Prostate gland (tissue), 2 donors: ENCODE measurements at regions not wholly inside any gene's neighbourhood (a gene's known extent, or its start where the extent isn't known, plus 50 kb on each side); places are given as distances from the start of the nearest gene placed in this dataset.

ENCODE experiments used
- DNase-seq: peaks from one replicate; pipeline ENCODE4 v3.0.0-alpha.2; 2019; ENCODE audit warnings: low spot score
- H3K27ac ChIP-seq, 2 donors: fragments of 200-600 bp; sonication (generic); 2 replicates each; pipeline ENCODE4 v1.5.1; 2017 to 2019
- H3K27me3 ChIP-seq: fragments of 200-600 bp; sonication (generic); replicated peaks from 2 replicates; pipeline ENCODE4 v1.5.1; 2019; ENCODE audit not compliant: insufficient read depth
- H3K36me3 ChIP-seq, 2 donors: fragments of 200-600 bp; sonication (generic); 1 replicate in 1 of 2; 2 replicates in 1 of 2; pipeline versions ENCODE4 v1.5.1 to v1.8.1; 2017 to 2019
- H3K4me1 ChIP-seq: fragments of 200-600 bp; sonication (generic); replicated peaks from 2 replicates; pipeline ENCODE4 v1.5.1; 2019
- H3K4me3 ChIP-seq, 2 donors: fragments of 200-600 bp; sonication (generic); 2 replicates each; pipeline ENCODE4 v1.5.1; 2017 to 2019
- H3K9me3 ChIP-seq: fragments of 200-600 bp; sonication (generic); 2 replicates; pipeline ENCODE4 v1.5.1; 2017
- POLR2A ChIP-seq: fragments of 450-650 bp; IDR thresholded peaks from one replicate; pipeline ENCODE4 v1.6.1; 2016; ENCODE audit warnings: antibody characterized with exemption, mild to moderate bottlenecking
- POLR2AphosphoS5 ChIP-seq: sonication (generic); formaldehyde crosslinking; IDR thresholded peaks from one replicate; pipeline ENCODE4 v1.6.1; 2017; ENCODE audit warnings: antibody characterized with exemption
- WGBS: methylation state at CpG from one replicate; pipeline ENCODE4 v1.1.5; 2018; 5-methylcytosine and 5-hydroxymethylcytosine counted together
- intact Hi-C: fragments of 100-400 bp; cut with DNase I; formaldehyde crosslinking; loops from one replicate; pipeline ENCODE4 v1.14.2; 2022
- TF ChIP-seq, protein P1 (sequence below), 4 experiments: fragments of 200-600 bp in 2 of 4; fragments of 450-650 bp in 2 of 4; sonication (generic) in 2 of 4; IDR thresholded peaks; 1 replicate in 3 of 4; 2 replicates in 1 of 4; pipeline ENCODE4 v1.5.1; 2016 to 2019; ENCODE audit warnings: antibody characterized with exemption in 4 of 4, mild to moderate bottlenecking in 2 of 4, moderate library complexity in 2 of 4

DNA sequence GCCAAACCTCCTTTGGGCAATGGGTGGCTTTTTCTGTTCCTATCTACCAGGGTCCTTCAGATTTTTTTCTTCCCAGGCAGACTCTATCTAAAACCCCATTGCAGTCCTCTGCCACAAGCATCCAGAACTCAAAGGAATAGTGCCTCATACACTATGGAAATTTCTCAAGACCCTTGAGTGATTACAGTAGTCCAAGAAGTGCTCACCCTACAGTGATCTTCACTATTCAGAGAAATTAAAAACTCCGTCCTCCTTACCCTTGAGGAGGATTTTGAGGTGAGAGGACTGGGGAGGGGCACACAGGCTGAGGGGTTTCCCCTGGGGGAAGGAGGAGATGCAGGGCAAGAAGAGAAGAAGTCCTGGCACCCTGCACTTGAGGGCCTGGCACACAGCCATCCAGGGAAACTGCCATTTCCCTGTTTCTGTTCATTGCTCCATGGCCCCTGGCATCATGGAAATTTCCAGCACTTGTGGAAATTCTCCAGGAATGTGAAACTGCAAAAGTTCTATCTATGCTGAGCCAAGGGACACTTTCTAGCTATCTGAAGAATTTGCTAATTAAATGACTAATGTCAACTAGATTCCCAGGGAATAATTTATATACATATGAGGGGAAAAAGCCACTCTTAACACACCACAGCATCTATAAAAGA lies 102.5 kb upstream of the ATP1B1 start:
- Histone ChIP-seq H3K9me3 (no peaks in the 10 kb centered on the region), H3K27ac (no peak overlapping the region), H3K4me1 (no peaks in the 10 kb centered on the region), H3K4me3 (no peak overlapping the region), H3K36me3 (no peaks in the 10 kb centered on the region), H3K27me3 (no peaks in the 10 kb centered on the region)
- no peak for DNase-seq
- WGBS = 59% methylated on average over 1 of the region's 1 CpG
- intact Hi-C loops = no loop called here
- TF ChIP-seq POLR2AphosphoS5 = no peak
- TF ChIP-seq, protein P1, sequence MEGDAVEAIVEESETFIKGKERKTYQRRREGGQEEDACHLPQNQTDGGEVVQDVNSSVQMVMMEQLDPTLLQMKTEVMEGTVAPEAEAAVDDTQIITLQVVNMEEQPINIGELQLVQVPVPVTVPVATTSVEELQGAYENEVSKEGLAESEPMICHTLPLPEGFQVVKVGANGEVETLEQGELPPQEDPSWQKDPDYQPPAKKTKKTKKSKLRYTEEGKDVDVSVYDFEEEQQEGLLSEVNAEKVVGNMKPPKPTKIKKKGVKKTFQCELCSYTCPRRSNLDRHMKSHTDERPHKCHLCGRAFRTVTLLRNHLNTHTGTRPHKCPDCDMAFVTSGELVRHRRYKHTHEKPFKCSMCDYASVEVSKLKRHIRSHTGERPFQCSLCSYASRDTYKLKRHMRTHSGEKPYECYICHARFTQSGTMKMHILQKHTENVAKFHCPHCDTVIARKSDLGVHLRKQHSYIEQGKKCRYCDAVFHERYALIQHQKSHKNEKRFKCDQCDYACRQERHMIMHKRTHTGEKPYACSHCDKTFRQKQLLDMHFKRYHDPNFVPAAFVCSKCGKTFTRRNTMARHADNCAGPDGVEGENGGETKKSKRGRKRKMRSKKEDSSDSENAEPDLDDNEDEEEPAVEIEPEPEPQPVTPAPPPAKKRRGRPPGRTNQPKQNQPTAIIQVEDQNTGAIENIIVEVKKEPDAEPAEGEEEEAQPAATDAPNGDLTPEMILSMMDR (IDR thresholded peaks at IDR 0.05) = no peak
- TF ChIP-seq POLR2A = no peak

DNA sequence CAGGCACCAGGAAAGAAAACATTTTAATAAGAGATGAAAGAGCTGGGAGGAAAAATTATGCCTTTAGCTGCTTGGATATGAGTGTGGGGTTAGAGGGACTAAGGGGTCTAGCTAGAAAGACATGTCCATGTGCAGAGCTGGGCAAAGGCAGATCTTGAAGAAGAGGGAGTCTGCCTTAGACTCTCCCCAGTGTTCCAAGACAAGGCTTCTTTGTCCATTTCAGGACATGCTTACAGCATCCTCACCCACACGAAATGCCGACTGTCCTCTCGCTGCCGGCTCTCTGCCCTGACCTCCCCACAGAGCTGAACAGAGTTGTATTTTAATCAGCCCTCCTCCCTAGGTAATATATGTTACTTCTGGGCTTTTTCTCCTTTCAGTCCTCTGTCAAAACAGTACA lies 100.7 kb upstream of the ATP1B1 start:
- no peak overlapping the region for H3K27ac ChIP-seq
- H3K9me3 ChIP-seq = no peaks in the 10 kb centered on the region
- DNase-seq = no peak
- no peaks in the 10 kb centered on the region for H3K4me1 ChIP-seq
- intact Hi-C loops = no loop called here
- no peaks in the 10 kb centered on the region for H3K36me3 ChIP-seq
- H3K27me3 ChIP-seq = no peaks in the 10 kb centered on the region
- no peak overlapping the region for H3K4me3 ChIP-seq
- TF ChIP-seq POLR2AphosphoS5 = no peak
- TF ChIP-seq, protein P1 (IDR thresholded peaks at IDR 0.05) = no peak
- no peak for TF ChIP-seq POLR2A
- 71% methylated on average over 4 of the region's 4 CpGs for WGBS

DNA sequence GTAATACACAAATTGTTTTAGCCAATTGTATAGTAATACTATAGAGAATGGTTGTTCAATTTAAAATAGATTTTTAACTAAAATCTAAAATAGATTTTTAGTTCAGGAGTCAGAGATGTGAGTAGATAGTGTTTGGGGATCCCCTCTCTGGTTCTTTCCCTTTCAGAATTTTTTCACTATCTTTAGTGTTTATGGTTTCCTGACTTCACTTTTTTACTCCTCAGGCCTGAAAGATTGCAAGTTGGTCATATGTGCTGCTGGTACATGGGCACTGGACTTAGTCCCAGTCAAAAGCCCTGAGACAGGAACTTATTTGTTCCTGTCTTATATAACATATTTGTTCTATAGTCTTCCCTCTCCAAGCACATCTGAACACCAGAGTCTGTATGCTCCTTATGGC lies 96.8 kb upstream of the ATP1B1 start:
- DNase-seq = no peak
- TF ChIP-seq, protein P1 (IDR thresholded peaks at IDR 0.05) = no peak
- TF ChIP-seq POLR2AphosphoS5 (no peak), POLR2A (no peak)
- Histone ChIP-seq H3K9me3 (no peaks in the 10 kb centered on the region), H3K27ac (no peak overlapping the region), H3K4me3 (no peak overlapping the region), H3K27me3 (no peaks in the 10 kb centered on the region), H3K4me1 (no peaks in the 10 kb centered on the region), H3K36me3 (no peaks in the 10 kb centered on the region)
- intact Hi-C loops = no loop called here

DNA sequence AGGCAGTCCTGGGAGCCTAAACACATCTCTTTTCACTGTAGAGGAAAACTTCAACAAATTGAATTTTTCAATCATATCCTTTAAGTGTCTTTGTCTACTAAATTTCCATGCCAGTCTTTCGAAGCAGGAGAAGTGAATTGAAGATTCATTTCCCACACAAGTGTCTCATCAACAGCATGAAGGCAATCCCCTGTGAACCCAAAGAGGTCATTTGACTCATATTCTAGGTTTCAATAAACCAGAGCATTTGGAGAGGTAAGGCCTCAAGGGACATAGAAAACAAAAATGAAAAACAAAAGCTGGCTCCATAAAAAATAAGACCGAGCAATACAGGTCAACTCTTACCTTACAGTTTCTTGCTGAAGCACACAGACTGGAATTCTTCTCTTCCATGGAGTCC lies 94.1 kb upstream of the ATP1B1 start:
- Histone ChIP-seq H3K4me3 (no peak overlapping the region), H3K9me3 (no peaks in the 10 kb centered on the region)

DNA sequence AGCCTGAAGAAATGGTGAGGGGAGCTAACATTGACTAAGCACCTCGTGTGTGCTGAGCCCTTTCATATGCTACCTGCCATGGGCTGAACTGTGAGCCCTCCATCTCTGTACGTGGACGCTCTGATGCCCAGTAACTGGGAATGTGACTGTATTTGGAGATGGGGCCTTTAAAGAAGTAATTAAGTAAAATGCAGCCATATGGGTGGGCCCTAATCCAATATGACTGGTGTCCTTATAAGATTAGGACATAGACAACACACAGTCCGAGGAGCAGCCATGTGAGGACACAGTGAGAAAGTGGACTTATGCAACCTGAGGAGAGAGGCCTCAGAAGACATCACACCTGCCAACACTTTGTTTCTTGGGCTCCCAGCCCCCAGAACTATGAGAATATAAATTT lies 92.7 kb upstream of the ATP1B1 start:
- Histone ChIP-seq H3K4me1 (no peaks in the 10 kb centered on the region), H3K4me3 (no peak overlapping the region), H3K27ac (no peak overlapping the region), H3K27me3 (no peaks in the 10 kb centered on the region), H3K36me3 (no peaks in the 10 kb centered on the region), H3K9me3 (no peaks in the 10 kb centered on the region)
- WGBS = 90% methylated on average over 4 of the region's 4 CpGs
- DNase-seq = no peak
- no peak for TF ChIP-seq POLR2A
- intact Hi-C loops = no loop called here

More for the DNA sequence above, 94.1 kb upstream of the ATP1B1 start:
- no peaks in the 10 kb centered on the region for H3K4me1 ChIP-seq
- no peaks in the 10 kb centered on the region for H3K27me3 ChIP-seq
- TF ChIP-seq, protein P1 (IDR thresholded peaks at IDR 0.05) = no peak
- TF ChIP-seq POLR2A (no peak), POLR2AphosphoS5 (no peak)
- intact Hi-C loops = no loop called here
- DNase-seq = no peak
- 96% methylated on average over 2 of the region's 2 CpGs for WGBS
- no peak overlapping the region for H3K27ac ChIP-seq
- H3K36me3 ChIP-seq = no peaks in the 10 kb centered on the region
